B cell (primary cell): ENCODE measurements at regions not wholly inside any gene's neighbourhood (a gene's known extent, or its start where the extent isn't known, plus 50 kb on each side); places are given as distances from the start of the nearest gene placed in this dataset.

Experiments used
- CTCF ChIP-seq: fragments of 200-600 bp; IDR thresholded peaks from one replicate; pipeline ENCODE4 v1.8.0; 2022; ENCODE audit warnings: antibody characterized with exemption, mild to moderate bottlenecking
- EZH2 ChIP-seq: IDR thresholded peaks from 2 replicates; pipeline ENCODE4 v1.6.1; 2012; ENCODE audit warnings: borderline replicate concordance, low read depth, mild to moderate bottlenecking, moderate library complexity, low read length; ENCODE audit not compliant: insufficient read depth, poor library complexity, severe bottlenecking

GRCh38 chr18:34444622-34445021 lies 219.9 kb upstream of the NOL4 start:
- TF ChIP-seq CTCF (no peak), EZH2 (no peak)
